HTR-8/SVneo (cell line): ENCODE measurements at regions not wholly inside any gene's neighbourhood (a gene's known extent, or its start where the extent isn't known, plus 50 kb on each side); places are given as distances from the start of the nearest gene placed in this dataset.

Experiments
- DNase-seq: peaks from one replicate; pipeline ENCODE4 v3.0.0; 2011; ENCODE audit warnings: low spot score, mixed read lengths; ENCODE audit not compliant: insufficient read length
- FAIRE-seq: peaks from 2 replicates; lab custom pipeline; 2011; peaks lifted over from hg19 to GRCh38; lab: Jason Lieb, UNC

DNA sequence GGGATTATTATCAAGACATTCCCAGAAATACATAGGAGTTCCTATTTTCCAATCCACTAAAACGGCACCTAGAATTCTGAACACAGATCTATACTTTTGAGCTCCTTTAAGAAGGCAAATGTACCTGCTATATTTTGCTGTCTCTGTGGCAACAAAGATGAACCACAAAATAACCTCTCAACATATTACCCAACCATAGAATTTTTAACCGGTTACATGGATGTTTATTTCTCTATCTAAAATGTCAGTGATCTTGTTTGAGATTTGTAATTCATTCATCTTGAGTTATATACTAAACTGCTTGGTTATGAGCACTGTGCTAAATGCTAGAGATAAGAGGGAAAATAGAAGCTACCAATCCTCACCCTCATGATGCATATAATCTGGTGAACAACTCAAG, 117.5 kb upstream of the HMGCLL1 start:
- DNase-seq: no peak
- FAIRE-seq: no peak

DNA sequence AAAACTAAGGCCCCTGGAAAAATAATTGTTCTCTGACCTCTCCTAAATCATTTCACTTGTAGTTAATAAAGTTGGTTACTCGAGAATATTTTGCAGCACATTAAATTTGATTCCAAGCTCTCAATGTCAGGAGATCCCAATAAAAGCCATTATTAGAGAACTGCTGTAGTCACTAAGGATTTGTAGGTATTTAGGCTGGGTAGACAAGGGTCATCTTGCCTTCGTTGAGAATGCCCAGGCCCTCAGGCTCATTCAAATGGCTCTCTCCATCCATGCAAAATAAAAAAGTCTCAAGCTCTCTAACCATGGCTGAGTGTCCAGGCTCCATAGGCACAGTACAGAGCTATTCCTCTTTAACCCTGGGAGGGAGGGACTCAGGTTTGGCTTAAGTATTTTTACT, 117.0 kb upstream of the HMGCLL1 start:
- FAIRE-seq: no peak

DNA sequence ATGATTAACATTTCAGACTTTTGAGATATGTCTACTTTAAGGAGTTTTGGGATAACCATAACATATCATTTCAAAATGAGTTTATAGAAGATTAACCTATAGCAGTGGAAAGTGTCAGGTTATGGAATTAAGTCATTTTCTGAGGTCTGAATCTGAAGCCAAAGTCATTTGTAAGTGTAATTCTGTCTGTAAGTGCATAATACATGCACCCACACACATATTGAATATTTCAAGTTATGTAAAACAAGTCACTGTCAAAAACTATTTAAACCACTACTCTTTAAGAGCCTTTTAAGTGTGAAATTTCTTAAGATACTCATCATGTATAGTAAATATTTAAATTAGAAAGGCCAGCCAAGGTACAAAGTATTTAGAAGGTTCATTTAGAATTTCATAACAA, 115.8 kb upstream of the HMGCLL1 start:
- no peak for DNase-seq
- no peak for FAIRE-seq

More for the DNA sequence above, 117.0 kb upstream of the HMGCLL1 start:
- DNase-seq: no peak

DNA sequence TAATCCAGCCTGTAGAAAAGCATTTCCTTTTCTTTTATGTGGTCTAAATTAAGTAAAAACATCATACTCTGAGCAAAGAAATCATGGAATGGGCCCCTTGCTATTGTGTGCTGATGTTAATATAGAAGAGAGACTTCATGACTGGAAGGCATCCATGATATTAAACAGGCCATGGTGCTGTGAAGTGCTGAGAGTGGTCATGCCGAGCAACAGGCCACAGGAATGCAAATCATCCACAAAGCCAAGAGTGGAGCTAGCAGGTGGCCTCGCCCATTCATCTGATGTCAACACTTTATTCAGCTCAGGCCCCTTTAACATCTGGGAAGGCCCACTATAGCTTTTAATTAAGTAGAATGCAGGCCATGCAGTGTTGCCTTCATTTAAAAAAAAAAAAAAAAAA, 115.2 kb upstream of the HMGCLL1 start:
- peak; percentile 62 for DNase-seq

DNA sequence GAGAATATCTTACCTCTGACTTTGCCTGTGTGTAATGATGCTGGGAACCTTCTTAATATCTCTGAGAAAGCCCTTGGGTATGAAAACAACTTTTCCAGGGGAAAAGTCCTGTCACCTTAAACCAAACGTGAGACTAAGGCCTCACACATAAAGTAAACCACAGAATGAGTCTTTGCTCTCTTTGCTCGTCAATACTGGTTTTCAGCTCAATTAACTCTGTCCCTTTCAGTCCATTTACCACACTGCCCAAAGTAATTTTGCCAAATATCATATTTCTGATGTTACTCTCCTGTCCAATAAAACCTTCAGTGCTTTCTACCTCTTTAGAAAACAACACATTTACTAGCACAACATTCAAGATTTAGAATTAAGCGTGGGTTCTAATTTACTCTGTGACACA, 100.5 kb upstream of the HMGCLL1 start:
- FAIRE-seq (no peak), DNase-seq (no peak)

More for the DNA sequence above, 115.2 kb upstream of the HMGCLL1 start:
- peak; percentile 96 for FAIRE-seq

DNA sequence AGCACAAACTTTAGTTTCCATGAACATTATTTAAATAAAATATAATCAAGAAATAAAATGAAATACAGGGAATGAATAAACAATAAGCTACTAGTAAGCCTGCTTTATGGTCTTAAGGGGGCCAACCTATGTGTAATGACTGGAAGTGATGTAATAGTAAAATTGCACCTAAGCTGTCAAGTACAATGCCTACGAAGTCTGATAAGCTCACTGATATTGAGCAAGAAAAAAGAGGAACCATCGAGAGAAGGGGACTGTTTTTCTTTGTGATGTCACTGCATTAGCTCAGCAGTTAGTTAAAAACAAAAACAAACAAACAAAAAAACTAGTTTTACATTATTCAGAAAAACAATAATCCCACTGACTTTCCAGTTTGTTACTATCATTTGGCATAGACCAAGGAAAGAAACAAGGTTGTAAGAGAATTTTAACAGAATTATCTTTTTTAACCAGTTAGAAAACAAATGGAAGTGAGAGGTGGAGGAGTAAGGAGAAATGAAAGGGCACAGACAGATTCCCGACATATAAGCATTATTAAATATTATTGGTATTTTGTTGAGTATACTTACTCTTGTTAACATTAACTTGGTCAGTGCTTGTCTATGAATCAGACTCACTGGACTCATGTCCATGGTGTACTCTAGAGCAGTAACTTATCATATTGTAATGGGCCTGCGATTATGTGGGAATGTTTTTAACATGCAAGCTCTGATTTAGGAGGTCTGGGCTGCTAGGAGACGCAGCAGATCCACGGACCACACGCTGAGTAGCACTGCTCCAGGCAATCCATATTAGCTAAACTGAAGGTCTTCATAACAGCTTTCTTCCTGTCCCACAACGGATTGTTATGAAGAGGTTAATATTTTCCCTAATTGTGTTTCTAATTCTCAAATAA, 99.6 kb upstream of the HMGCLL1 start:
- no peak for FAIRE-seq

DNA sequence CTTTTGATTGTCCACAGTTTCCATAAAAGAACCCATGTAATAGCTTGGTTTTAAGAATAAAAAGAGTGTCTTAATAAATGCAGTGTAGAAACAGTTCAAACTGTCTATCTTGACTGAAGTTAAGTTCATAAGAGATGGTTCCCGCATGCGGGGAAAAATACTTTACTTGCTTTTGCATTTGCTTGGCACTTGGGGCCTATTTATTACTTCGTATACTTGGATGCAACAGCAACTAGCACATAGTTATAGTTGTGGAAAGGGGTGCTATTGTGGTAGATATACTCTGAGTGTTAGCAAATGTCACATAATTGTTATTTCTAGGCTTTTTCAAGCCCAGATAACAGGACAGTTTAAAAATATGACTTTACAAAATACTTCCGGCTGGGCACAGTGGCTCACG, 97.7 kb upstream of the HMGCLL1 start:
- FAIRE-seq: no peak
- no peak for DNase-seq

More for the DNA sequence above, 99.6 kb upstream of the HMGCLL1 start:
- no peak for DNase-seq

DNA sequence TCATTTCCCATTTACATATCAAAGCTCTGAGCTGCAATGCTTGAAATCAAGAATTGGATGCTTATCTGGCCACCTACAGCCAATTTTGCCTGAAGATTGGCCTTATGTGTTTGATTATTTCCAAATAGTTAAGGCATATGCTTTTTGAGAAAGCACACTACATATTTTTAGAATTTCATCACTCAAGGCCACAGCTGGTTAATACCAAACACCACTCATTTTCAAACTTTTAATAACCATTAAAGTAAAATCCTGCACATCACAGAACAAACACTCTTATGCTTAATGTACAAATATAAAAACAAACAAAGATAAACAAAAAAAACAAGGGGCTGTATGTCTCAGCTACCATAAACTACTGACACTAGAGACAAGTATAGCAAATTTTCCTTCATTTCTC, 96.9 kb upstream of the HMGCLL1 start:
- no peak for FAIRE-seq
- no peak for DNase-seq

DNA sequence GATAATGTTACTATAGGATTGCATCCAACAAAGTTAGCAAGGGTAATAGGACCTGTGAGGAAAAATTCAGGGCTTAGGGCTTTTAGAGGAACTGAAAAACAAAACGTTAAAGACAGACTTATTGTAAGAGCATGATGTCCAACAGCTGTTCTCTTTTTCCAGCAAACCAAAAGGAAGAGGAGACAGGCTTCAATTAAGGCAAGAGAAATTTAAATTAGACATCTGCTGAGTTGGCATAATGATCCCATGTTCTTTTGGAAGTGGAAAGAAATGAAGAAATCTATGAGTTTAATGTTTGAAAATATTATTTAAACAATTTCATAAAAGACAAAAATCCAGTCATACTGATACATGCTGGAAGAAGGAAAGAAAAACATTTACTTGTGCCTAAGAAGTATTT, 95.7 kb upstream of the HMGCLL1 start:
- no peak for DNase-seq
- no peak for FAIRE-seq

DNA sequence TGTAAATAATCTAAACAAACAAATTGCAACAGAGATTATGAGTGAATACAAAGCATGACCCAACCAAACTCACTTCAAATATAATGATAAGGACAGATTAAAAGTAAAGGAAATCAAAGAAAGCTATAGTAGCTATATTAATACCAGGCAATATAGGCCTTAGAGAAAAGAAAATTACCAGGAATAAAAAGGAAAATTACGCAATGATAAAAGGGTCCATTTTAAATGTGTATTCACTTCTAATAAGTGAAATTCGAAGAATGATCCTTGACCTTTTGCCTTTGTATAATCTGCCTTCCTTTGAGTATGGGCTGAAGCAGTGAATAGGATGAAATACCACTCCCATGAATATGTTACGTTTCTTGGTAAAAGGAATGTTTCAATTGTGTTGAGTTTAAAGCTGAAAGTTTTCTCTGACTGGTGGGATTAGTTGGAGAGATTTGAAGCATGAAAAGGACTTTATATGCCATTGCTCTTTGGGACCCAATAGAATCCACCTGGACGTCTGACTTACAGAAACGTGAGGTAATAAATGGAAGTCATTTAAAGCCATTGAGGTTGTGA, 91.9 kb upstream of the HMGCLL1 start:
- DNase-seq (no peak), FAIRE-seq (no peak)

DNA sequence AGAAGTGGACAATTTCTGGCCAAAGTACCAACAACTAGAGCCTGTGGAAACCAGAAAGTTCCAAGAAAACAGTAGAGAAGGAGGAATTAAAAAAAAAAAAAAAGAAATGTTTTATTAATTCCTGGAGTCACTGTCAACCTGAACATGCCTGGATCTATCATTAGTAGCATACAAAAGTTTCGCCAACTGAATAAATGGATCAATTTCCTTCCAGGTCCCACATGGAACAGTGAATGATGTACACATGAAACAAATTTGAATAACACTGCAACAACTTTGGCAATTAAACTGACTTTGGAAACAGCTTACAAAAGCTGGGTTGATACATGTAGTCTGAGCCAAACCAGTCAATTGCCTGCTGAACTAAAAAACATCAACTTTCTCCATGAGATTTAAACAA, 90.0 kb upstream of the HMGCLL1 start:
- FAIRE-seq (no peak), DNase-seq (no peak)

DNA sequence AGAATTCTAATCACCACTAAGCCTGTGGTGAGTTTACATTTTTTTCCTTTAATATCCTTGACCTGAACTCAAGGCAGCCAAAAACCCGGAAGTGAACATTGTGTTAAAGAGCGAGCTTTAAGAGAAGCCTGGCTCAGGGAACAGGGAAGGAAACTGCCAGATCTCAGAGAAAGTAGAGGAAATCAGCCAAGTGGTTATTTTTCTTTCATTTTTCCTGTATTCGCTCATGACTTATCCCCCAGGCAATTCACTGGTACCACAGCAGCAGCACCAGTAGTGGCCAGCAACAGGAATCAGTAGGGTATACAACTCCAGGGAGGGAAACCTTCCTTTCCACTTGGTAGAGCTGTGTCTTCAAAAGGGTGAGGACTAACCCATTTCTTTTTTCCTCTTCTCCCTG, 89.6 kb upstream of the HMGCLL1 start:
- no peak for FAIRE-seq
- DNase-seq: no peak

DNA sequence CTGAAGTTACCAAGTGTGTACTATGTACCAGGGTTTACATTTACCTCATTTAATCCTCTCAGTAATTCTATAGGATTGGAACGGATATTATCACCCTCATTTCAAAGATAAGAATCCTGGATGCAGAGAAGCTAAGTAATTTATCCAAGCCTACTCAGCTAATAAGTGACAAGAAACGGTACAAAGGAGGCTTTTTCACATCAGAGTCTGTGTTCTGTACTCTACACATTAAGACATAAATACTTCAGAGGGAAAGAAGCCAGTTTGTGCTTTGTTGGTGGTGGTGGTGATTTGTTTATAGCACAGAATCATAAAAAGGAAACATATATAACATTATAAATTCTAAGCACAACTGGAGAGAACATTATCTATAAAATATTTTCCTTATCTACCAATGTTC, 88.3 kb upstream of the HMGCLL1 start:
- FAIRE-seq: no peak
- no peak for DNase-seq

DNA sequence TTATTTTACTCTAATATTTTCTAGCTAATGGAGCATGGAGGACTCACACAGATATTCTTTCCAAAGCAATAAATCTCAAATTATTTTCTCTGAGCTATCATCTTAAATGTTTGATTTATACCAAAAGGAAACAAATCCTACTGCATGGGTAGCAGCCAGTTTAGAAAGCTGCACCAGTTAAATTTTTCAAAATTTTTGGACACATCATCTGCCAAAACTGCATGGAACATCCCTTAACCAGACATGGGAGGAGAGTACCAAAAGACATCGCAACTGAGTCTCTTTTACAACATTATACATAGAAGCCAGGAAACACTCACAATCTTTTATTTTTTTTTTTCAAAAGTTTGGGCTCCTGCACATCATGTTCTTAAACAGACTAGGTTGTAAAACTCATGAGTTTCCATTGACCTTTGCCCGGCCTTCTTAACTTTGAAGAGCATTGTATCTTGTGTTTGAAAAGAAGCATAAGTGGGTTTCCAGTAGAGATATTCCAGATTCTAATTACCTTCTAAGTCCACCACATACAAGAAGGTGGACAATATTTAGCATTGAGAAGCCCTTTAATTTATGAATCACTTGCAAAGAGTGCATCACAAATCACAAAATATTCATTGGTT, 87.7 kb upstream of the HMGCLL1 start:
- no peak for FAIRE-seq
- no peak for DNase-seq

DNA sequence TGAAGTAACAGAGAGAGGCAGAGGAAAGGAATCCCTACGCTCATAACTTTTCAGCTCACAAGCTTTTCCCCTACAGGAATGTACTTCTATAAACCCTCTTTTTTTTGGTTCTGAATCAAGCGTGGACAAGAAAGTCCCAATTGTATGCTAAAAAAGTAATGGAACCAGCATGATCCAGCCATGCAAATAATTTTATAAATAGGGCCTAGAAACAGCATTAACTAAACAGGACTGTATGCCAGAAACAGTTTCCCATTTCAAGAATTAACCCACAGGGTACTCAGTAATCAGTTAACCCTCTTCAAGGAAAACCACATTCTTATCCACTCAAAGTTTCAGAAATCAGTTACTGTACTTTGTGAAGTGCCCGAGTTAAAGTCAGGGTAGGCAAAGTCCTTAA, 87.0 kb upstream of the HMGCLL1 start:
- no peak for DNase-seq

DNA sequence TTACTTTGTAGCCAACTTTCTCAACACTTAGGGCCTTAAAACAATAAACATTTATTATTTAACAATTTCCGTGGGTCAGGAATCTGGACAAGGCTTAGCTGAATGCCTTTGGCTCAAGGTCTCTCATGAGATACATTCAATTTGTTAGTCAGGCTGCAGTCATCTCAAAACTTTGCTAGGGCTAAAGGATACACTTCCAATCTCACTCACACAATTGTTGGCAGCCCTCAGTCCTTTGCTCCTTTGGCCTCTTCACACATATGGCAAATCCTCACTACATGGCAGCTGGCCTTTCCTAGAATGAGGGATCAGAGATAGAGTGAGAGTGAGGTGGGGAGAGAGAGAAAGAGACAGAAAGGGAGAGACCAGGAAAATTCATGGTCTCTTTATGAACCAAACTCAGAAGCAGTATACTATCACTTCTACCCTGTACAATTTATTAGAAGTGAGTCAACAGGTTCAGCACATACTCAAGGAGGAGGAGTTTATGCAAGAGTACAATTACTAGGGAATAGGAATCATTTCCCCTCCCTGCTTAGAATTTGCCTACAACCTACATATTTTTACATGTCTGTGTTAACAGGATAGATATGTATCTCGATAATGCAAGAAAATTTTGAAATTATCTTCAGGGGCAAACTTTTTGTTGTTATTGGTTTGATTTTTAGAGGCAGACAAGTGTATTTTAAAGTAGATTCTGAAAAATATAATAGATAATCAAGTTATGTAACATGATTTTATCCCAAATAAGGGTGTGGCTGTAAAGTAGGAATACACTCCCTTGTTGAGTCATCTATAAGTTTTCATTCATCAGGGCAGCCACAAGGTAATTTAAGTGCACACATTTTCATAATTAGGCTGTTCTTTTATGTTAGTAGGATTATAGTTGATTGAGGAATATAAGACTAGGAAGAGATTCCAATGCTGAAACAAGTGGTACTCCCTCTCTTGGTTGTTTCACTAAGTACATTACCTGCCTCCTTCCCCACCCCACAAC, 85.9 kb upstream of the HMGCLL1 start:
- no peak for FAIRE-seq
- DNase-seq: no peak

More for the DNA sequence above, 87.0 kb upstream of the HMGCLL1 start:
- no peak for FAIRE-seq

DNA sequence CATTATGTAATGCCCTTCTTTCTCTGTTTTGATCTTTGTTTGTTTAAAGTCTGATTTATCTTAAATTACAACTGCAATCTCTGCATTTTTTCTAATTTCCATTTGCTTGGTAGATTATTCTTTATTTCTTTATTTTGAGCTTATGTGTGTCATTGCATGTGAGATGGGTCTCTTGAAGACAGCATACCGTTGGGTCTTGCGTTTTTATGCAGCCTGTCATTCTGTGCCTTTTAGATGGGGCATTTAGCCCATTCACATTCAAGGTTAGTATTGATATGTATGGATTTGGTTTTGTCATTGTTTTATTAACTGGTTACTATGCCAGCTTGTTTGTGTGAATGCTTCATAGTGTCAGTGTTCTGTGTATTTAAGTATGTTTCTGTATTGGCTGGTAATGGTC, 84.9 kb upstream of the HMGCLL1 start:
- FAIRE-seq: peak; percentile 38
- DNase-seq: no peak

DNA sequence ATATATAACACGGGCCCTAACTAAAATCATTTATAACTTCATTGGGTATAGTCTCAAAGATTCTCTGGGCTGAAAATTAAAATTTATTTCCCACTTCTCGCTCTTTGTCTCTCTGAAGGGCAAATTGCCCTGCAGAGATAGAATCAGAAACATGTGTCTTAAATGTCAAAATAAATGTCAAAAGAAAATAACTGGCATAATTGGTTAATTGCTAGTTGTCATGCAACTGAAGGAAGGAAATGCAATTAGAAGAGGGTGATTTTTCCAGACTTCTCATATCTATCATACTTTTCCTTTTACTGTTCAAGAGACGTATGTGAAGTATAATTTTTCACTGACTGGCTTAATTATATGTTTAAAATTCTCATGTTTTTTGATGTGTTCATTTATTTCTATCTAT, 80.3 kb upstream of the HMGCLL1 start:
- FAIRE-seq: no peak
- DNase-seq: no peak

DNA sequence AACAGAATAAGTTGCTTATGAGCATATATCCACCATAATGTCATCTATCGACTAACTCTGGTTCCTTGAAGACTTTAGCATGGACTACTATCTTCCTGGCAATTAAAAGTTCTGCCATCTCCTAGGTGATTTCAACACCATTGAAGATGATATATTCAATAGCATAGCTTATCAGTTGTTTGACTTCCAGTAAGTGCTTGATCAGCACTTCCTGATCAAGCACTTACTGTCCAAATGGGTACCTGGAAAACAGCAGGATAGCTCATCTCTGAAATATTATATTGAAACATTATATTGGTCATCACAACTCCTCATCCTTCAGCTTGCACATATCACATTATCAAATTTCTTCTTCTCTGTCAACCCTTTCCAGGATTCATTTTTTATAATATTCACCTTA, 75.5 kb upstream of the HMGCLL1 start:
- DNase-seq: no peak
- FAIRE-seq: no peak

DNA sequence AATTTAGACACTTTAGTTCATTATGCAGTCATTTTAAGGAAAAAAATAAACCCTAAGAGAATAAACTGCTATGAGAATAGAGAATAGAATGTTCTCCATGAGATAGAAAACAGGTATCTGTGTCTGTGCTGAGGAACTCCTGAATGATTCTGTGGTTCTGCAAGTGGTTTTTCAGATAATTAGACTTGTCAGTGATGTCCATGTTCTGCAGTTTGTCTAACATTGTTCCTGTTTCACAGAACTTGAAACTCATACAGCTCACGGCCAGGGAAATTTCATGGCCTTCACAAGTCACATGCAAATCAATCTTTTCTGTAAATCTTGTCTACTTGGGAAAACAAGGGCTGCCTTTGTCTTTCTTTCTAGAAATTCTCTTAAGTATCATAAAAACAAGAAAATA, 73.4 kb upstream of the HMGCLL1 start:
- FAIRE-seq (no peak), DNase-seq (no peak)
